ENCODE measurements at regions not wholly inside any gene's neighbourhood (a gene's known extent, or its start where the extent isn't known, plus 50 kb on each side); places are given as distances from the start of the nearest gene placed in this dataset.
"Not testable (repeated sequence)": the region's sequence is repeated elsewhere in the genome, so short reads cannot be mapped to it uniquely, and the experiment has no call there.

GRCh38 chr7:29667096-29667669 lies 103.5 kb downstream of the PRR15 start:
- in situ Hi-C loops (cut with MboI); FAIRE-seq; CTCF ChIA-PET; RAD21 ChIA-PET (ENCODE audit: unreplicated experiment); H2AFZ ChIP-seq (ENCODE audit: control insufficient read depth, low read depth, low read length); SMC1A ChIA-PET (ENCODE audit: uncharacterized antibody, unreplicated experiment); H3K27ac ChIP-seq (ENCODE audit: control insufficient read depth, insufficient read depth); H3K36me3 ChIP-seq (ENCODE audit: control insufficient read depth in 2 of 2, insufficient read depth in 2 of 2, low read length in 1 of 2); H3K4me2 ChIP-seq (ENCODE audit: control insufficient read depth, insufficient read depth); H4K20me1 ChIP-seq (ENCODE audit: control insufficient read depth, insufficient read depth); H3K4me3 ChIP-seq; ATAC-seq; POLR2A ChIA-PET; H3K9ac ChIP-seq (ENCODE audit: control insufficient read depth, insufficient read depth, low read length); DNase-seq (ENCODE audit: low read depth, low spot score); H3K79me2 ChIP-seq (ENCODE audit: control insufficient read depth, insufficient read depth, low read length); BruUV-seq (replicated peaks); intact Hi-C loops (cut with micrococcal nuclease; ENCODE audit: unreplicated experiment); H3K27me3 ChIP-seq (replicated peaks in 1 of 2; ENCODE audit: control insufficient read depth in 2 of 2, insufficient read depth in 2 of 2, low read length in 1 of 2); H3K4me1 ChIP-seq (ENCODE audit: control insufficient read depth, insufficient read depth, low read length); H3K9me3 ChIP-seq (replicated peaks; ENCODE audit: control insufficient read depth, insufficient read depth, low read length): not testable (repeated sequence)
- 22% methylated on average over 2 of the region's 5 CpGs for WGBS (ENCODE audit: insufficient coverage, insufficient replicate concordance, low lambda C conversion rate, missing lambda C conversion rate)

GRCh38 chr7:29671286-29671685 lies 107.7 kb downstream of the PRR15 start:
- H3K4me3 ChIP-seq; H2AFZ ChIP-seq (ENCODE audit: control insufficient read depth, low read depth, low read length); H3K36me3 ChIP-seq (ENCODE audit: control insufficient read depth in 2 of 2, insufficient read depth in 2 of 2, low read length in 1 of 2); ATAC-seq; RAD21 ChIA-PET (ENCODE audit: unreplicated experiment); H4K20me1 ChIP-seq (ENCODE audit: control insufficient read depth, insufficient read depth); FAIRE-seq; DNase-seq (ENCODE audit: low read depth, low spot score); SMC1A ChIA-PET (ENCODE audit: uncharacterized antibody, unreplicated experiment); H3K27ac ChIP-seq (ENCODE audit: control insufficient read depth, insufficient read depth); H3K79me2 ChIP-seq (ENCODE audit: control insufficient read depth, insufficient read depth, low read length); BruUV-seq (replicated peaks); in situ Hi-C loops (cut with MboI); H3K4me2 ChIP-seq (ENCODE audit: control insufficient read depth, insufficient read depth); CTCF ChIA-PET; H3K27me3 ChIP-seq (replicated peaks in 1 of 2; ENCODE audit: control insufficient read depth in 2 of 2, insufficient read depth in 2 of 2, low read length in 1 of 2); H3K4me1 ChIP-seq (ENCODE audit: control insufficient read depth, insufficient read depth, low read length); H3K9ac ChIP-seq (ENCODE audit: control insufficient read depth, insufficient read depth, low read length); H3K9me3 ChIP-seq (replicated peaks; ENCODE audit: control insufficient read depth, insufficient read depth, low read length); intact Hi-C loops (cut with micrococcal nuclease; ENCODE audit: unreplicated experiment); POLR2A ChIA-PET: not testable (repeated sequence)
- 58% methylated on average over 3 of the region's 3 CpGs for WGBS (ENCODE audit: insufficient coverage, insufficient replicate concordance, low lambda C conversion rate, missing lambda C conversion rate)

GRCh38 chr7:29673635-29674034 lies 110.0 kb downstream of the PRR15 start:
- H2AFZ ChIP-seq (ENCODE audit: control insufficient read depth, low read depth, low read length); H3K4me2 ChIP-seq (ENCODE audit: control insufficient read depth, insufficient read depth); H3K27ac ChIP-seq (ENCODE audit: control insufficient read depth, insufficient read depth); H3K4me1 ChIP-seq (ENCODE audit: control insufficient read depth, insufficient read depth, low read length); H3K4me3 ChIP-seq; H3K27me3 ChIP-seq (replicated peaks in 1 of 2; ENCODE audit: control insufficient read depth in 2 of 2, insufficient read depth in 2 of 2, low read length in 1 of 2); in situ Hi-C loops (cut with MboI); H3K9me3 ChIP-seq (replicated peaks; ENCODE audit: control insufficient read depth, insufficient read depth, low read length); H4K20me1 ChIP-seq (ENCODE audit: control insufficient read depth, insufficient read depth); H3K36me3 ChIP-seq (ENCODE audit: control insufficient read depth in 2 of 2, insufficient read depth in 2 of 2, low read length in 1 of 2); CTCF ChIA-PET; ATAC-seq; H3K79me2 ChIP-seq (ENCODE audit: control insufficient read depth, insufficient read depth, low read length); POLR2A ChIA-PET; intact Hi-C loops (cut with micrococcal nuclease; ENCODE audit: unreplicated experiment); DNase-seq (ENCODE audit: low read depth, low spot score); RAD21 ChIA-PET (ENCODE audit: unreplicated experiment); FAIRE-seq; SMC1A ChIA-PET (ENCODE audit: uncharacterized antibody, unreplicated experiment); BruUV-seq (replicated peaks); H3K9ac ChIP-seq (ENCODE audit: control insufficient read depth, insufficient read depth, low read length): not testable (repeated sequence)
- WGBS (ENCODE audit: insufficient coverage, insufficient replicate concordance, low lambda C conversion rate, missing lambda C conversion rate) = 0% methylated on average over 1 of the region's 1 CpG

- H3K4me1 ChIP-seq (ENCODE audit: control insufficient read depth, insufficient read depth, low read length); BruUV-seq (replicated peaks); POLR2A ChIA-PET; CTCF ChIA-PET; H3K4me2 ChIP-seq (ENCODE audit: control insufficient read depth, insufficient read depth); RAD21 ChIA-PET (ENCODE audit: unreplicated experiment); DNase-seq (ENCODE audit: low read depth, low spot score); H3K27me3 ChIP-seq (replicated peaks in 1 of 2; ENCODE audit: control insufficient read depth in 2 of 2, insufficient read depth in 2 of 2, low read length in 1 of 2); H4K20me1 ChIP-seq (ENCODE audit: control insufficient read depth, insufficient read depth); SMC1A ChIA-PET (ENCODE audit: uncharacterized antibody, unreplicated experiment); ATAC-seq; intact Hi-C loops (cut with micrococcal nuclease; ENCODE audit: unreplicated experiment); H3K79me2 ChIP-seq (ENCODE audit: control insufficient read depth, insufficient read depth, low read length); H2AFZ ChIP-seq (ENCODE audit: control insufficient read depth, low read depth, low read length); H3K9me3 ChIP-seq (replicated peaks; ENCODE audit: control insufficient read depth, insufficient read depth, low read length); in situ Hi-C loops (cut with MboI); H3K9ac ChIP-seq (ENCODE audit: control insufficient read depth, insufficient read depth, low read length); H3K4me3 ChIP-seq; H3K27ac ChIP-seq (ENCODE audit: control insufficient read depth, insufficient read depth); FAIRE-seq; H3K36me3 ChIP-seq (ENCODE audit: control insufficient read depth in 2 of 2, insufficient read depth in 2 of 2, low read length in 1 of 2): not testable (repeated sequence)
- 22% methylated on average over 3 of the region's 6 CpGs for WGBS (ENCODE audit: insufficient coverage, insufficient replicate concordance, low lambda C conversion rate, missing lambda C conversion rate)
Observed at GRCh38 chr7:29674626-29675025, 111.0 kb downstream of the PRR15 start.

Data from GM12878 (cell line).